Stomach (tissue), 8 donors: ENCODE measurements at regions not wholly inside any gene's neighbourhood (a gene's known extent, or its start where the extent isn't known, plus 50 kb on each side); places are given as distances from the start of the nearest gene placed in this dataset.

ENCODE experiments used
- DNase-seq, 2 donors: peaks; one replicate each; pipeline versions ENCODE4 v3.0.0 to v3.0.0-alpha.2; 2013 to 2019
- H3K27ac ChIP-seq, 5 donors: fragments of 200-600 bp in 4 of 5; sonication (generic) in 4 of 5; one replicate each; pipeline ENCODE4 v1.5.1; 2013 to 2019; ENCODE audit warnings: mild to moderate bottlenecking in 1 of 5, moderate library complexity in 1 of 5
- H3K27me3 ChIP-seq, 3 donors: fragments of 200-600 bp; sonication (generic); one replicate each; pipeline ENCODE4 v1.5.1; 2017 to 2019; ENCODE audit warnings: mixed run types in 1 of 3
- H3K36me3 ChIP-seq, 4 donors: fragments of 200-600 bp; sonication (generic); 1 replicate in 3 of 4; 2 replicates in 1 of 4; pipeline ENCODE4 v1.5.1; 2016 to 2019
- H3K4me1 ChIP-seq, 4 donors: fragments of 200-600 bp; sonication (generic); one replicate each; pipeline ENCODE4 v1.5.1; 2016 to 2019
- H3K4me3 ChIP-seq, 4 donors: fragments of 200-600 bp; sonication (generic) in 3 of 4; one replicate each; pipeline ENCODE4 v1.5.1; 2016 to 2019; ENCODE audit warnings: mild to moderate bottlenecking in 1 of 4
- H3K9me3 ChIP-seq, 4 donors: fragments of 200-600 bp; sonication (generic); one replicate each; pipeline ENCODE4 v1.5.1; 2016 to 2019
- EP300 ChIP-seq: sonication (generic); formaldehyde crosslinking; IDR thresholded peaks from one replicate; pipeline ENCODE4 v1.6.1; 2017; ENCODE audit warnings: antibody characterized with exemption
- POLR2A ChIP-seq, 4 donors: fragments of 450-650 bp; IDR thresholded peaks; one replicate each; pipeline ENCODE4 v1.6.1; 2016; ENCODE audit warnings: antibody characterized with exemption in 4 of 4, control low read depth in 2 of 4, mild to moderate bottlenecking in 1 of 4, moderate library complexity in 1 of 4
- POLR2AphosphoS5 ChIP-seq, 3 donors: sonication (generic); formaldehyde crosslinking; IDR thresholded peaks; one replicate each; pipeline ENCODE4 v1.6.1; 2016; ENCODE audit warnings: antibody characterized with exemption in 3 of 3
- WGBS, 5 donors: extraction: QIAGEN DNeasy Blood & Tissue Kit in 3 of 5; methylation state at CpG; one replicate each; pipeline versions ENCODE4 v1.1.5 to v1.1.7; 2013 to 2018; 5-methylcytosine and 5-hydroxymethylcytosine counted together
- intact Hi-C: fragments of 100-400 bp; cut with DNase I; formaldehyde crosslinking; loops from one replicate; pipeline ENCODE4 v1.15.1; 2023; ENCODE audit warnings: low total_unique reads
- TF ChIP-seq, protein P1 (sequence below), 7 experiments: fragments of 450-650 bp in 4 of 7; fragments of 200-600 bp in 3 of 7; sonication (generic) in 3 of 7; IDR thresholded peaks; one replicate each; pipeline ENCODE4 v1.5.1; 2016 to 2019; ENCODE audit warnings: antibody characterized with exemption in 7 of 7, control low read depth in 2 of 7, mild to moderate bottlenecking in 1 of 7
- donor health status: healthy with polysubstance abuse.
- donor health status: Bipolar disorder and iron deficiency.
- donor health status: healthy.

DNA sequence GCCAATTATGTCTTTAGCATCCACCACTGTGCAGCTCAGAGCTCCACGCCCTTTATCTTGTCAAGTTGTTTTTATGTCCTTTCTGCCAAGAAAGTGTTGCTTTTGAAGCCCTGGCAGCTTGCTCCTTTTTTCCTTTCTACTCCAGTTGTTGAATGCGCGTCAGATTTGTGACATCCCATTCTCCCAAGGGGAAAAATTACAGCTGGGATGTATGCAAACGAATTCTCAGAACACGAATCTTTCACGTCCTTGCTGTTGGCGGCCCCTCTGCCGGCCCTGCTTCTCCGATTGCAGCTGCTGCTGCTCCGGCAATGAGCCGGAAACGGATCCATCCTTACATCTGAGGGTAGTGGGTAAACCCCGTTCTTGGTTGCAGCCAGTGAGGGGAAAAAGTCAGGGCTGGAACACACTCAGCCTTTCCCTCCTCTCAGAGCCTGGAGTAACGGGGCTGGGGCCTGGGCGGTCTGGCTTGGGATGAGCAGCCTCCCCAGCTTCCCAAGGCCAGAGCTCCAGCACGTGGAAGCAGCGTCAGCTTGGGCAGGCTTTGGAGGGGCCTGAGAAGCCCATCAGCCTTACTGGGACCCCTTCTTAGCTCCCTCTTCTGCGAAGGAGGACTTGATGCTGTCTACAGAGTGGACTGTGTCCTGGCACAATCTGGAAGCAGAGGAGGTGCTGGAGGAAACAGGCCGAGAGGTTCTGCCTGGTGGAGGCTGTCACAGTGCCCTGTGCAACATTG lies 79.0 kb upstream of the CHST15 start:
- Histone ChIP-seq H3K4me1 (no peaks in the 10 kb centered on the region), H3K27ac (no peak overlapping the region), H3K36me3 (no peaks in the 10 kb centered on the region), H3K9me3 (no peaks in the 10 kb centered on the region), H3K27me3 (peaks cover 0 to 7% (median 0%) of the 10 kb centered on the region in 3 donors), H3K4me3 (no peak overlapping the region)
- intact Hi-C loops, result no loop called here
- peak in 1 of 2 donors; percentile 81 for DNase-seq
- TF ChIP-seq EP300, result no peak
- TF ChIP-seq POLR2A (IDR thresholded peaks at IDR 0.05), result no peak
- TF ChIP-seq, protein P1, sequence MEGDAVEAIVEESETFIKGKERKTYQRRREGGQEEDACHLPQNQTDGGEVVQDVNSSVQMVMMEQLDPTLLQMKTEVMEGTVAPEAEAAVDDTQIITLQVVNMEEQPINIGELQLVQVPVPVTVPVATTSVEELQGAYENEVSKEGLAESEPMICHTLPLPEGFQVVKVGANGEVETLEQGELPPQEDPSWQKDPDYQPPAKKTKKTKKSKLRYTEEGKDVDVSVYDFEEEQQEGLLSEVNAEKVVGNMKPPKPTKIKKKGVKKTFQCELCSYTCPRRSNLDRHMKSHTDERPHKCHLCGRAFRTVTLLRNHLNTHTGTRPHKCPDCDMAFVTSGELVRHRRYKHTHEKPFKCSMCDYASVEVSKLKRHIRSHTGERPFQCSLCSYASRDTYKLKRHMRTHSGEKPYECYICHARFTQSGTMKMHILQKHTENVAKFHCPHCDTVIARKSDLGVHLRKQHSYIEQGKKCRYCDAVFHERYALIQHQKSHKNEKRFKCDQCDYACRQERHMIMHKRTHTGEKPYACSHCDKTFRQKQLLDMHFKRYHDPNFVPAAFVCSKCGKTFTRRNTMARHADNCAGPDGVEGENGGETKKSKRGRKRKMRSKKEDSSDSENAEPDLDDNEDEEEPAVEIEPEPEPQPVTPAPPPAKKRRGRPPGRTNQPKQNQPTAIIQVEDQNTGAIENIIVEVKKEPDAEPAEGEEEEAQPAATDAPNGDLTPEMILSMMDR (IDR thresholded peaks at IDR 0.05), result no peak
- WGBS, 5 donors, result 77 to 84% (median 81%) methylated on average over 14 to 19 of the region's 19 CpGs

DNA sequence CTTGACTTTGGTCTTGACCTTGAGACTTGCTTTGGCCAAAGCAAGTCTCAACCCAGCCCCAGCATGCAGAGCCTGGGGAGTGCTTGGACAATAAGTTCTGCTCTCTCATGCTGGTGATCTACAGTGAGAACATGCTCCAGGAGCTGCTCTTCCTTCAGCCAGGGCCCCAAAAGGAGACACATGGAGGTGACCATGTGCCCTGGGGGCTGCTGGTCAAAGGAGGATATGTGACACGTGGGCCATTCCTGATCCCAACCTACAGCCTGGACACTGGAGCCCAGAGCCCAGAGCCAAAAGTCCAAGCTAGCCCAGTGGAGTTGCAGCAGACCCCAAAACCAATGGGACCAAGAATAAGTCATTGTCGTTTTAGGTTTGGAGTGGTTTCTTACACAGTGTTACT lies 78.2 kb upstream of the CHST15 start:
- intact Hi-C loops, result no loop called here
- Histone ChIP-seq H3K27ac (no peak overlapping the region), H3K36me3 (no peaks in the 10 kb centered on the region), H3K4me1 (no peaks in the 10 kb centered on the region), H3K4me3 (no peak overlapping the region), H3K9me3 (no peaks in the 10 kb centered on the region), H3K27me3 (peaks cover 0 to 7% (median 0%) of the 10 kb centered on the region in 3 donors)
- TF ChIP-seq POLR2AphosphoS5 (IDR thresholded peaks at IDR 0.05) (no peak), EP300 (no peak), POLR2A (IDR thresholded peaks at IDR 0.05) (no peak)
- WGBS, 5 donors, result 79 to 90% (median 89%) methylated on average over 2 of the region's 2 CpGs
- no peak for DNase-seq

DNA sequence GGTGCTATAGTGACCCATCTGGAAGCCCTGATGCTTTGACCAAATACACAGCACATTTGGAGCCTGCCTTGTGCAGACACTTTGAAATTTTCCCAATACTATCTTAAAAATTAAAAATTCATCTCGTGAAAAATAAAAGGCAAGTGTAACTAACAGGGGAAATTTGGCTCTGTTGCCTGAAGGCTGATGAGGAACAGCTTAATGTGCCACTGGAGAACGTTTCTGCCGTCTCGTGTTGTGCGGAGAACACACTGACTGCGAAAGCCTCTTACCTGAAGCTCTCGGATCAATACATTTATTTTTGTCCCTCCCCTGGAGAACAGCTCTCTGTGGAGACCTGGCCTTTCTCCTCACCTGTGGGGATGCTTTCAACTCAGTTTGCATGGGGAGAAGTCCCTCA lies 77.2 kb upstream of the CHST15 start:
- TF ChIP-seq POLR2A (IDR thresholded peaks at IDR 0.05) (no peak), POLR2AphosphoS5 (IDR thresholded peaks at IDR 0.05) (no peak), EP300 (no peak)
- TF ChIP-seq, protein P1 (IDR thresholded peaks at IDR 0.05), result no peak
- intact Hi-C loops, result no loop called here
- no peaks in the 10 kb centered on the region for H3K36me3 ChIP-seq
- no peak overlapping the region for H3K4me3 ChIP-seq
- H3K4me1 ChIP-seq, result no peaks in the 10 kb centered on the region
- H3K27ac ChIP-seq, result no peak overlapping the region
- H3K27me3 ChIP-seq, result peaks cover 0 to under 1% (median 0%) of the 10 kb centered on the region in 3 donors
- DNase-seq, result no peak
- no peaks in the 10 kb centered on the region for H3K9me3 ChIP-seq
- WGBS, 5 donors, result 84 to 93% (median 87%) methylated on average over 7 of the region's 7 CpGs

DNA sequence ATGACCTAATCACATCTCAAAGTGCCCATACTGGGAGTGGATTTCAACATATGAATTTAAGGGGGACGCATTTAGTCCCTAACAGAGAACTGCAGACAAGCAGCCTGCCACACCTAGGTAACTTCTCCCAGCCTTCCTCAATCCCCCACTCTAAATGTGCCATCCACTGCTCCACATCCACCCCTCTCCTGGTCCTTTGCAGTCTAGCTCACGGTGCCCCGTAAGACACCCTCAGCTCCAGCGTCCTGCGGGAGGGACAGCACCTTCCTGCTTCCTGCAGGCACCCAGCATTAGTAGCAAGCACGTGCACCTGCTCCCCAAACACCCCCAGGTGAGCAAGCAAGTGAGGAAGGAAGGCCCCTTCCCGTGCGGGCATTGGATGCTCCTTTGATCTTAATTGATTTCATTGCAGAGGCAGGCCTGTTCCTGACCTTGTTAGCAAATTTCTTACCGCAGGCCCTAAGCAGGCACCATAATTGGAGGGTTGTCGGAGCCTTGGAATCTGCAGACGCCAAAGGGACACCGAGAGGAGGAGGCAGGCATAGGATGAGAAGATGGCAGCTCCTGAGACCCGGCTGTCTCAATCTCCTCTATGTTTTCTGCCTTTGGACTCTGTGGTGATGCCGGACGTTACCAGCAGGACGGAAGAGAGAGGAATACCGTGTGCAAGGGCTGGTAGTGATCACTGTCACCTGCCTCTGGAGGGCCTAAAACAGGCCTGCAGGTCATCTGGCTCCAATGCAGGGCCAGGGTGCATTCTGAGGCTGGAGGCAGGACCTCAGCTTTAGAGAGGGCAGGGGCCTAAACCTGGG lies 75.8 kb upstream of the CHST15 start:
- Histone ChIP-seq H3K4me3 (no peak overlapping the region), H3K36me3 (no peaks in the 10 kb centered on the region), H3K4me1 (no peaks in the 10 kb centered on the region), H3K27ac (no peak overlapping the region), H3K9me3 (no peaks in the 10 kb centered on the region), H3K27me3 (no peaks in the 10 kb centered on the region)
- intact Hi-C loops, result no loop called here
- no peak for DNase-seq
- TF ChIP-seq, protein P1 (IDR thresholded peaks at IDR 0.05), result no peak
- TF ChIP-seq EP300 (no peak), POLR2A (IDR thresholded peaks at IDR 0.05) (no peak), POLR2AphosphoS5 (IDR thresholded peaks at IDR 0.05) (no peak)
- WGBS, 5 donors, result 83 to 87% (median 84%) methylated on average over 17 of the region's 17 CpGs
